Activated naive CD4-positive, alpha-beta T cell treated with anti-CD3 and anti-CD28 coated beads, Interleukin-2, amount 50 U/mL, for 24 hours (primary cell): ENCODE measurements at regions not wholly inside any gene's neighbourhood (a gene's known extent, or its start where the extent isn't known, plus 50 kb on each side); places are given as distances from the start of the nearest gene placed in this dataset.

Source experiments
- H3K27ac Mint-ChIP-seq: one replicate; pipeline ENCODE4 v1.8.0; 2021; ENCODE audit warnings: mild to moderate bottlenecking, mixed read lengths
- H3K27me3 Mint-ChIP-seq: one replicate; pipeline ENCODE4 v1.8.0; 2021; ENCODE audit warnings: mixed read lengths
- H3K36me3 Mint-ChIP-seq: one replicate; pipeline ENCODE4 v1.8.0; 2021; ENCODE audit warnings: mixed read lengths
- H3K4me1 Mint-ChIP-seq: one replicate; pipeline ENCODE4 v1.8.0; 2021; ENCODE audit warnings: mixed read lengths
- H3K4me3 Mint-ChIP-seq: one replicate; pipeline ENCODE4 v1.8.0; 2021; ENCODE audit warnings: mild to moderate bottlenecking, mixed read lengths
- H3K9me3 Mint-ChIP-seq: one replicate; pipeline ENCODE4 v1.8.0; 2021; ENCODE audit warnings: mixed read lengths

GRCh38 chr5:90297045-90297764 is 112.4 kb downstream of the CETN3 start:
- no peaks in the 10 kb centered on the region for H3K36me3 Mint-ChIP-seq
- H3K27ac Mint-ChIP-seq, result no peak overlapping the region
- H3K4me1 Mint-ChIP-seq, result no peaks in the 10 kb centered on the region
- H3K9me3 Mint-ChIP-seq, result no peaks in the 10 kb centered on the region
- H3K27me3 Mint-ChIP-seq, result peaks cover 4% of the 10 kb centered on the region
- no peak overlapping the region for H3K4me3 Mint-ChIP-seq

DNA sequence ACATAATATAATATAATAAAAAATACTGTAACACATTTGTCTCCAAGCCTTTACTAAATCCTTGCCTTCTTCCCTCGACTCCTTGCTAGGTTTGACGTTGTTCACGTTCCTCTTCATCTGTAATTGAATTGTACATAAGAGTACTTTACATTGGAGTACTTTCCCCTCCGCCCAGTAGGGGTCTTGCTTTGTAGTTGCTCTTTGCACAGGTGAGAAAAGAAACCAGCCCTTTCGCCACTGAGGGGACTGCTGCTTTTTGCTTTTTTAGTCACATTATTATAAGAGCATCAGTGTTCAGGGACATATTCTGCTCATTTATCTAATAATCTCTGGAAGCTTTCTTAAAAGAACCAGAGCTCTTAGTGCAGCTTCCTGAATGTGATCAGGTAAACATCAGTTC is 115.0 kb downstream of the CETN3 start:
- Mint-ChIP-seq H3K36me3 (no peaks in the 10 kb centered on the region), H3K4me1 (no peaks in the 10 kb centered on the region), H3K9me3 (no peaks in the 10 kb centered on the region), H3K27me3 (peaks cover 7% of the 10 kb centered on the region), H3K4me3 (no peak overlapping the region), H3K27ac (no peak overlapping the region)

DNA sequence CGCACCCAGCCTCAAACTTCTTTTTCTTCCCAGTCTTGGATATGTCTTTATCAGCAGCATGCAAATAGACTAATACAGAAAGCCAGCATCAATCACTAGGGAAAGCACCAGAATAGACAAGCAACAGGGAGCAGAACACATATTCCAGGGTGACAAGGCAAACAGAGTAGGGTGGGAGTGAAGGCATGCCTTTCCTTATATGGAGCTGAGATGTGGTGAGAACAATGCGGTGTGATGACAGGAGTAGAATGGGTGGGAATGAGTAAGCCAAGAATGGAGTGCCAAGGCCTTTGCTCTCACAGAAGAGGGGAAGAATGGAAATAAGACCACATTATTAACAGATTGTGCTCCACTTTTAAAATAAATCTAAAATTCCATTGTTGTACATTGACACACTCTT is 115.6 kb downstream of the CETN3 start:
- Mint-ChIP-seq H3K27ac (no peak overlapping the region), H3K36me3 (no peaks in the 10 kb centered on the region), H3K4me1 (no peaks in the 10 kb centered on the region), H3K27me3 (peaks cover 7% of the 10 kb centered on the region), H3K4me3 (no peak overlapping the region), H3K9me3 (no peaks in the 10 kb centered on the region)

DNA sequence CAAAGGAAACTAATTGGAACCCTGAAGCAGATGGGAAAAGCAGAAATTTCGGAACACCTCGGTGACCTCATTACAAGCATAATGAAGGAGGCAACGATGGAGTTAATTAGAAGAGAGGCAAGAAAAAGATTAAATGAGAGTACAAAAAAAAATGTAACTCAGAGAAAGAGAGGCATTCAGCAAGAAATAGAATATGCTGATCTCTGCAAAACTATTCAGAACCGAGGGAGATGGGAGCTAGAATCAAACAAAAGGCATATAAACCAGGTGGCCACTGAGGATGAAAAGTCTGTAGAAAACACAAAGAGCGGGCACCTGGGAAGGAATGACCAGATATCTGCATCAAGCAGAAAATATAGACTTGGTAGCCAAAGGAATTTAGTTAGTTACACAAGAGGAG is 118.9 kb downstream of the CETN3 start:
- Mint-ChIP-seq H3K9me3 (no peaks in the 10 kb centered on the region), H3K27me3 (peaks cover 5% of the 10 kb centered on the region), H3K36me3 (no peaks in the 10 kb centered on the region), H3K4me1 (no peaks in the 10 kb centered on the region), H3K4me3 (no peak overlapping the region), H3K27ac (no peak overlapping the region)

GRCh38 chr5:90289837-90290236 is 119.7 kb downstream of the CETN3 start:
- H3K4me1 Mint-ChIP-seq, result no peaks in the 10 kb centered on the region
- H3K9me3 Mint-ChIP-seq, result no peaks in the 10 kb centered on the region
- H3K36me3 Mint-ChIP-seq, result no peaks in the 10 kb centered on the region
- no peak overlapping the region for H3K27ac Mint-ChIP-seq
- H3K27me3 Mint-ChIP-seq, result peaks cover 5% of the 10 kb centered on the region
- no peak overlapping the region for H3K4me3 Mint-ChIP-seq

GRCh38 chr5:90287036-90287435 is 122.5 kb downstream of the CETN3 start:
- H3K27ac Mint-ChIP-seq, result no peak overlapping the region
- H3K9me3 Mint-ChIP-seq, result no peaks in the 10 kb centered on the region
- no peaks in the 10 kb centered on the region for H3K4me1 Mint-ChIP-seq
- no peak overlapping the region for H3K4me3 Mint-ChIP-seq
- H3K27me3 Mint-ChIP-seq, result peaks cover 4% of the 10 kb centered on the region
- H3K36me3 Mint-ChIP-seq, result no peaks in the 10 kb centered on the region

- H3K4me1 Mint-ChIP-seq, result no peaks in the 10 kb centered on the region
- no peaks in the 10 kb centered on the region for H3K9me3 Mint-ChIP-seq
- no peak overlapping the region for H3K27ac Mint-ChIP-seq
- H3K4me3 Mint-ChIP-seq, result no peak overlapping the region
- no peaks in the 10 kb centered on the region for H3K36me3 Mint-ChIP-seq
- peaks cover 1% of the 10 kb centered on the region for H3K27me3 Mint-ChIP-seq
Observed at GRCh38 chr5:90285581-90285980, 124.0 kb downstream of the CETN3 start.

DNA sequence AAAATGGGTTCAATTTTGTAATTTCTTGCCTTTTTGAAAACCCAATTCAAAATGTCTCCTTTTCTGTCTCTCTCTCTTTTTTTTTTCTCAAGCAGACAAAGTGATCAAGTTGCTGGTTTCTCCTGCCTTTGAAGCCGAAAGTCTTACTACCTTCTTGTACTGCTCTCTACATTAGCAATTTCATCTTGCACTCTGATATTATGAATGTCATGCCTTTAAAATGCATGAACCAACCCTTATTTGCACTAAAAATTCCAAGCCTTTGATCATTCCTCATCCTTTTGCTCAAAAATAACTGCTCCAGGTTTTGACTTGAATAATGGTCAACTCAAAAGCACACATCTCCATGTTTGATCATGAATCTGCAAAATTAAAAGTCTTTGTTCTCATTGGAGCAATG is 125.2 kb downstream of the CETN3 start:
- no peak overlapping the region for H3K4me3 Mint-ChIP-seq
- H3K36me3 Mint-ChIP-seq, result no peaks in the 10 kb centered on the region
- no peaks in the 10 kb centered on the region for H3K9me3 Mint-ChIP-seq
- H3K27ac Mint-ChIP-seq, result no peak overlapping the region
- peaks cover 3% of the 10 kb centered on the region for H3K27me3 Mint-ChIP-seq
- no peaks in the 10 kb centered on the region for H3K4me1 Mint-ChIP-seq

- Mint-ChIP-seq H3K4me1 (no peaks in the 10 kb centered on the region), H3K27ac (no peak overlapping the region), H3K4me3 (no peak overlapping the region), H3K27me3 (peaks cover 5% of the 10 kb centered on the region), H3K9me3 (no peaks in the 10 kb centered on the region), H3K36me3 (no peaks in the 10 kb centered on the region)
Observed at GRCh38 chr5:90279091-90279490, 130.5 kb downstream of the CETN3 start.

DNA sequence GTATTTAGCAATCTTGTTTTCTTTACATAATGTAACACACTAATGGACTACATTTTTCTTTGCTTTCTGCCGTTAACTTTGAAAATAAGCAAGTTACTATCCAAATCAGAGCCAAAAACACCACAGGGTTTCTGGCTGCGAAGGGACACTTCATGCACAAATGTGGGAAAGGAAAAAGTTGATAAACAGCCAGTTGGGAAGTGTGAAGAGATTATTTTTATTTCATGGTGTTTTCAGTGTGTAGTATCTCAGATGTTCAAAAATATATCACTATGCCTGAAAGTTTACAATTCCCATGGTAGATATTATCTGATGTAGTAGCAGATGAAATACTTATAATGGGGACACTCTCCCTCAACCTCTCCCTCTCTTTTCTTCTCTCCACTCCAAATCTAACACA is 135.3 kb downstream of the CETN3 start:
- Mint-ChIP-seq H3K9me3 (no peaks in the 10 kb centered on the region), H3K27me3 (peaks cover 4% of the 10 kb centered on the region), H3K36me3 (no peaks in the 10 kb centered on the region), H3K4me3 (no peak overlapping the region), H3K27ac (no peak overlapping the region), H3K4me1 (no peaks in the 10 kb centered on the region)

GRCh38 chr5:90267646-90268045 is 141.9 kb downstream of the CETN3 start:
- Mint-ChIP-seq H3K4me1 (no peaks in the 10 kb centered on the region), H3K9me3 (no peaks in the 10 kb centered on the region), H3K27ac (no peak overlapping the region), H3K36me3 (no peaks in the 10 kb centered on the region), H3K4me3 (no peak overlapping the region), H3K27me3 (peaks cover 7% of the 10 kb centered on the region)

DNA sequence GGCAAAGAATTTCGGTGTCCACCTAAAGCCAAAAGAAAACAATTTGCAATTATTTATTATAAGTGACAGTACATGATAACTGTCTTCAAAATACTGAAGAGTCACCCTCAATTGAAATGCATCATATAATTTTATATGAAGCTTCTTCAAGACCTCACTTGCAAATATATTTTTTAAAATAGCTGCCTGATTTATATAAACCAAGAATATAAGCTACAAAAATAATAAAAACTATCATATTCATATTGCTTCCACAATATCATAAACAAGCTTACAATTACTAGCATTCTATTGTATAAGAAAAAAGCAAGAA is 144.1 kb downstream of the CETN3 start:
- H3K36me3 Mint-ChIP-seq, result no peaks in the 10 kb centered on the region
- H3K4me3 Mint-ChIP-seq, result no peak overlapping the region
- no peak overlapping the region for H3K27ac Mint-ChIP-seq
- H3K9me3 Mint-ChIP-seq, result no peaks in the 10 kb centered on the region
- no peaks in the 10 kb centered on the region for H3K4me1 Mint-ChIP-seq
- peaks cover 4% of the 10 kb centered on the region for H3K27me3 Mint-ChIP-seq

DNA sequence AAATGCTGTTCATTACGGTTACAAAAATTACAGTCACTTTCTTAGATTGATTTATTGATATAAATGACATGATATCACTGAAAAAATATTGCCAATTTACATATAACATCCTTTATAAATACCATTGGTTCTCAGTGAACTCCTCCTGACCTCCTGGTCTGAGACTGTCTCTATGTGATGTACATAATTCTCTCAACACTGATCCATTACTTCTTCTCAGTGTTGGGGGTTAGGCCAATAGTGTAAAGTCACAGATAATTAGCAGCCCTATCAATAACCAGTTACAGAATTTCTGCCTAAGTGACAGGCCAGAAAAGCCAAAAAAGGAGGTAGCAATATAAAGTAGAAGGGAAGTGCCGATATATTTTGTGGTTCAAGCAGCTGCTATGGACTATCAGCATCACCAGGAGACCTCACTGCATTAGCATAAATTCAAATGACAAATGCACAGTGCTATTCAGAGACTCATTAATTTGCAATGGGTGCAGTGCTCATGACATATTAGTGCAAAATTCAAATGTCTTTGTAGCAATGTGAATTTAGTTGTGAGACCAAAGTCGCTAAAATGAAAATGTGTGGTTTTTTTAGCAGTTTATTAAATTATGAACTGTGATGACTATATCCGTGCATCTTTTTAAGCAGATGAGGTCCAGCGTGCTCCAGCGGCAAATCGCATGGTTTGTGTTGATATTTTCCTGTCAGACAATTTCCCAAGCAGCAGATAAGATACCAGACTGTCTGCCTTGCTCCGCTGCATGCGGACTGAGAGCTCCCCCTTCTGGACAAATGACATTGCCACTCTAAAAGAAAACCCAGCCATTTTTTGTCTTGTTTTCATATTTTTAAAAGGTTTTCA is 144.6 kb downstream of the CETN3 start:
- H3K27ac Mint-ChIP-seq, result no peak overlapping the region
- no peak overlapping the region for H3K4me3 Mint-ChIP-seq
- no peaks in the 10 kb centered on the region for H3K9me3 Mint-ChIP-seq
- no peaks in the 10 kb centered on the region for H3K4me1 Mint-ChIP-seq
- H3K36me3 Mint-ChIP-seq, result no peaks in the 10 kb centered on the region
- H3K27me3 Mint-ChIP-seq, result peaks cover 4% of the 10 kb centered on the region

DNA sequence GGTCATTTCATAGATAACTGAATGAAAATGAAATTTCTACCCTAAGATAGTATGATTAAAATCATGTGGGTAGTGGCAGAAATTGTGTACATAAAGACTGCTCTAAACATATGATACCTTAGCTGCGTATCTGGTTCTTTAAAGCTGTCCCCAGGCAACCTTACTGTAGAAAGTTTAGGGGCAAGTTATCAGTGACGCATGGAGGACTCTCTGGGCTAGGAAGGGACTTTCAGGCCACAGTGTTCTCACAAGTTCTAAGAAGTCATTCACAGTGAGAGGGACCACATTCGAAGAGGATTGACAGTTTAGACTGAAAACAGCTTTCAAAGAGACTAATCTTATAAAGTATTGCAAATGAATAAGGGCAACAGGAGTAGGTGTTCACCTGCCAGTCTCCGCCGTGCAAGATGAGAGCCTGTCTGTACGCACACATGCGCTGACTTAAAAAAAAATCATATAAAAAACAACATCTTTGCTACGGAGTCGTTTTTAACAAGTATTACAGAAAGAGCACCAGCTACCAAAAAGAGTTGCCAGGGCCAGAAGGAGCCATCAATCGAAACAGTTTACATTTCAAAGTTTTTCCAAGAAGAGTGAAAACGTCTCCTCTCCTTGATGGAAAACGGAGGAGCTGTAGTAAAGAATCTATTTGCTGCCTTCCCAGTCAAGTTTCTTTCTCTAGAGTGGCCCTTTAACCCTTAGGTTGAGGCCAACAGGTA is 146.3 kb downstream of the CETN3 start:
- no peak overlapping the region for H3K27ac Mint-ChIP-seq
- H3K9me3 Mint-ChIP-seq, result no peaks in the 10 kb centered on the region
- no peaks in the 10 kb centered on the region for H3K36me3 Mint-ChIP-seq
- peaks cover 4% of the 10 kb centered on the region for H3K27me3 Mint-ChIP-seq
- H3K4me1 Mint-ChIP-seq, result no peaks in the 10 kb centered on the region
- no peak overlapping the region for H3K4me3 Mint-ChIP-seq

DNA sequence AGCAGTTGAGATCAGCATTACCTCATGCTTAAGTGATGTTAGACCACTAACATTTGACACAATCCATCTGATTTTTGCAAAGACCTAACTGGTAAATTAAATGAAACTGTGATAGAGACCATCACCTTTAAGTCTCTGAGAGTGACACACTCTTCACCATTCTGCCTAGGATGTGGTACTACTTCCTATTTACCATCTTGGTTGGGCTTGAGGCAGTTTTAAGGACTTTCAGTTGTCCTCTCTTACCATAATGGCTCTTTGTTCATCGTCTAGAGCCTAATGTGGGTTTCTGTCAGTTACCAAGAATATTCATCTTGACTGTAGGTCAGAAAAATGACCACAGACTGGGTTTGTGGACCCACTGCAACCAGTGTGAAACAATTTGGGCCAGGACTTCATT is 158.1 kb downstream of the CETN3 start:
- Mint-ChIP-seq H3K4me1 (no peaks in the 10 kb centered on the region), H3K36me3 (no peaks in the 10 kb centered on the region), H3K27ac (no peak overlapping the region), H3K9me3 (no peaks in the 10 kb centered on the region), H3K4me3 (no peak overlapping the region), H3K27me3 (no peaks in the 10 kb centered on the region)

DNA sequence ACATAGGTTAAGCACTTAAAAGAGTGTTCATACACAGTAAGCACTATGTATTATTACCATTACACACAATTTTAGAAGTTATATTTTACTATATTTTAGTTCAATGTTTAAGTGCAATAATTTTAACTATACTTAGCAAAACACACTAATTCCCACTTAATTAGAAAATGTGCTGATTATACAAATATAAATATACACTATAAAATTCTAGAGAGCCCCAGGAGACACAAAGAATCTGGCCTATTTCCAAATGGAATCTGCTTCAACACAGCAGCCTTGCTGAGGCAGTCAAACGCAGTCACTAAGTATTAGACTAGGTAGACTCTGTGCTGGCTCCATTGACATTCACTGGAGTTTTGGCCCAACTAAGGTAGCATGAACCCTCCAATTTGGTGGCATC is 160.9 kb downstream of the CETN3 start:
- no peak overlapping the region for H3K27ac Mint-ChIP-seq
- no peaks in the 10 kb centered on the region for H3K9me3 Mint-ChIP-seq
- no peaks in the 10 kb centered on the region for H3K4me1 Mint-ChIP-seq
- H3K4me3 Mint-ChIP-seq, result no peak overlapping the region
- H3K27me3 Mint-ChIP-seq, result no peaks in the 10 kb centered on the region
- no peaks in the 10 kb centered on the region for H3K36me3 Mint-ChIP-seq
